GM18868 (cell line): ENCODE measurements at regions not wholly inside any gene's neighbourhood (a gene's known extent, or its start where the extent isn't known, plus 50 kb on each side); places are given as distances from the start of the nearest gene placed in this dataset.

Experiments
- ATAC-seq: cut with Tn5 transposase; IDR thresholded peaks from one replicate; pipeline ENCODE4 v1.9.1; 2021; ENCODE audit warnings: mild to moderate bottlenecking, moderate library complexity; ENCODE audit not compliant: unreplicated experiment

GRCh38 chr10:128461991-128462390 lies 335.8 kb upstream of the MKI67 start:
- ATAC-seq: no peak

- ATAC-seq: no peak
These were observed 336.6 kb upstream of the MKI67 start for GRCh38 chr10:128462844-128463243.

GRCh38 chr10:128463991-128464760 lies 338.0 kb upstream of the MKI67 start:
- no peak for ATAC-seq

- no peak for ATAC-seq
These were observed 339.5 kb upstream of the MKI67 start for GRCh38 chr10:128465697-128466096.

GRCh38 chr10:128466831-128467371 lies 340.7 kb upstream of the MKI67 start:
- no peak for ATAC-seq

- ATAC-seq: no peak
These were observed 342.2 kb upstream of the MKI67 start for GRCh38 chr10:128468462-128468861.

- no peak for ATAC-seq
These were observed 343.3 kb upstream of the MKI67 start for GRCh38 chr10:128469515-128469914.

- no peak for ATAC-seq
These were observed 344.2 kb upstream of the MKI67 start for GRCh38 chr10:128470321-128470965.

- ATAC-seq: no peak
These were observed 344.9 kb upstream of the MKI67 start for GRCh38 chr10:128471151-128471550.

- ATAC-seq: no peak
These were observed 346.0 kb upstream of the MKI67 start for GRCh38 chr10:128472196-128472595.

- no peak for ATAC-seq
These were observed 347.2 kb upstream of the MKI67 start for GRCh38 chr10:128473396-128473795.

- ATAC-seq: no peak
These were observed 347.7 kb upstream of the MKI67 start for GRCh38 chr10:128473911-128474310.

GRCh38 chr10:128474571-128474970 lies 348.3 kb upstream of the MKI67 start:
- no peak for ATAC-seq

- no peak for ATAC-seq
These were observed 349.6 kb upstream of the MKI67 start for GRCh38 chr10:128475686-128476367.

GRCh38 chr10:128476368-128476725 lies 350.1 kb upstream of the MKI67 start:
- ATAC-seq: no peak

- no peak for ATAC-seq
These were observed 350.6 kb upstream of the MKI67 start for GRCh38 chr10:128476845-128477244.

- no peak for ATAC-seq
These were observed 354.4 kb upstream of the MKI67 start for GRCh38 chr10:128480601-128481000.

- ATAC-seq: no peak
These were observed 355.1 kb upstream of the MKI67 start for GRCh38 chr10:128481152-128481840.

- ATAC-seq: no peak
These were observed 355.8 kb upstream of the MKI67 start for GRCh38 chr10:128482052-128482451.

GRCh38 chr10:128483216-128483615 lies 357.0 kb upstream of the MKI67 start:
- no peak for ATAC-seq

- ATAC-seq: no peak
These were observed 357.8 kb upstream of the MKI67 start for GRCh38 chr10:128484041-128484440.
